ENCODE measurements at regions not wholly inside any gene's neighbourhood (a gene's known extent, or its start where the extent isn't known, plus 50 kb on each side); places are given as distances from the start of the nearest gene placed in this dataset.
"Not testable (repeated sequence)": the region's sequence is repeated elsewhere in the genome, so short reads cannot be mapped to it uniquely, and the experiment has no call there.

GRCh38 chr15:24260854-24261253 lies 414.7 kb upstream of the NPAP1 start:
- H3K9ac ChIP-seq (ENCODE audit: low read depth, low read length); H3K9me3 ChIP-seq (ENCODE audit: insufficient read depth, low read depth, low read length); H3K4me1 ChIP-seq (ENCODE audit: insufficient read depth, low read length); H3K4me3 ChIP-seq (ENCODE audit: low read length); H3K27me3 ChIP-seq (ENCODE audit: insufficient read depth, low read length); H3K27ac ChIP-seq (ENCODE audit: low read depth, low read length); H3K36me3 ChIP-seq (ENCODE audit: insufficient read depth, low read length): not testable (repeated sequence)
- WGBS: 91% methylated on average over 16 of the region's 25 CpGs

- H3K27ac ChIP-seq (ENCODE audit: low read depth, low read length); H3K4me3 ChIP-seq (ENCODE audit: low read length); H3K27me3 ChIP-seq (ENCODE audit: insufficient read depth, low read length); H3K9me3 ChIP-seq (ENCODE audit: insufficient read depth, low read depth, low read length); H3K9ac ChIP-seq (ENCODE audit: low read depth, low read length); H3K4me1 ChIP-seq (ENCODE audit: insufficient read depth, low read length); H3K36me3 ChIP-seq (ENCODE audit: insufficient read depth, low read length): not testable (repeated sequence)
- WGBS: 88% methylated on average over 7 of the region's 7 CpGs
These were observed 406.9 kb upstream of the NPAP1 start for GRCh38 chr15:24268536-24269165.

GRCh38 chr15:24269166-24269571 lies 406.4 kb upstream of the NPAP1 start:
- Histone ChIP-seq H3K27me3 (ENCODE audit: insufficient read depth, low read length) (no peaks in the 10 kb centered on the region), H3K27ac (ENCODE audit: low read depth, low read length) (no peak overlapping the region), H3K4me1 (ENCODE audit: insufficient read depth, low read length) (no peaks in the 10 kb centered on the region), H3K36me3 (ENCODE audit: insufficient read depth, low read length) (no peaks in the 10 kb centered on the region), H3K9ac (ENCODE audit: low read depth, low read length) (no peak overlapping the region), H3K4me3 (ENCODE audit: low read length) (no peak overlapping the region), H3K9me3 (ENCODE audit: insufficient read depth, low read depth, low read length) (no peaks in the 10 kb centered on the region; the same call in 1 of the 2 replicates)
- 72% methylated on average over 4 of the region's 4 CpGs for WGBS

GRCh38 chr15:24269923-24270322 lies 405.7 kb upstream of the NPAP1 start:
- H3K4me1 ChIP-seq (ENCODE audit: insufficient read depth, low read length): no peaks in the 10 kb centered on the region
- H3K9ac ChIP-seq (ENCODE audit: low read depth, low read length): no peak overlapping the region
- H3K4me3 ChIP-seq (ENCODE audit: low read length): no peak overlapping the region
- no peaks in the 10 kb centered on the region; the same call in 1 of the 2 replicates for H3K9me3 ChIP-seq (ENCODE audit: insufficient read depth, low read depth, low read length)
- 92% methylated on average over 13 of the region's 13 CpGs for WGBS
- no peak overlapping the region for H3K27ac ChIP-seq (ENCODE audit: low read depth, low read length)
- no peaks in the 10 kb centered on the region for H3K27me3 ChIP-seq (ENCODE audit: insufficient read depth, low read length)
- no peaks in the 10 kb centered on the region for H3K36me3 ChIP-seq (ENCODE audit: insufficient read depth, low read length)

- not testable (repeated sequence) for H3K9ac ChIP-seq (ENCODE audit: low read depth, low read length); H3K27ac ChIP-seq (ENCODE audit: low read depth, low read length); H3K4me3 ChIP-seq (ENCODE audit: low read length); H3K36me3 ChIP-seq (ENCODE audit: insufficient read depth, low read length); H3K4me1 ChIP-seq (ENCODE audit: insufficient read depth, low read length); H3K9me3 ChIP-seq (ENCODE audit: insufficient read depth, low read depth, low read length); H3K27me3 ChIP-seq (ENCODE audit: insufficient read depth, low read length)
- WGBS: 68% methylated on average over 4 of the region's 5 CpGs
These were observed 403.9 kb upstream of the NPAP1 start for GRCh38 chr15:24271496-24272244.

GRCh38 chr15:24292837-24293236 lies 382.7 kb upstream of the NPAP1 start:
- 67% methylated on average over 1 of the region's 2 CpGs for WGBS
- Histone ChIP-seq H3K9ac (ENCODE audit: low read depth, low read length) (no peak overlapping the region), H3K27me3 (ENCODE audit: insufficient read depth, low read length) (no peaks in the 10 kb centered on the region)

GRCh38 chr15:24300804-24301368 lies 374.7 kb upstream of the NPAP1 start:
- H3K27me3 ChIP-seq (ENCODE audit: insufficient read depth, low read length); H3K4me1 ChIP-seq (ENCODE audit: insufficient read depth, low read length); H3K9ac ChIP-seq (ENCODE audit: low read depth, low read length); H3K36me3 ChIP-seq (ENCODE audit: insufficient read depth, low read length); H3K4me3 ChIP-seq (ENCODE audit: low read length); H3K27ac ChIP-seq (ENCODE audit: low read depth, low read length): not testable (repeated sequence)
- 72% methylated on average over 8 of the region's 8 CpGs for WGBS
- peaks cover 13% of the 10 kb centered on the region; the same call in 1 of the 2 replicates for H3K9me3 ChIP-seq (ENCODE audit: insufficient read depth, low read depth, low read length)

More at GRCh38 chr15:24292837-24293236, 382.7 kb upstream of the NPAP1 start:
- no peaks in the 10 kb centered on the region for H3K4me1 ChIP-seq (ENCODE audit: insufficient read depth, low read length)
- no peaks in the 10 kb centered on the region for H3K36me3 ChIP-seq (ENCODE audit: insufficient read depth, low read length)
- H3K9me3 ChIP-seq (ENCODE audit: insufficient read depth, low read depth, low read length): peaks cover 7% of the 10 kb centered on the region; the same call in 1 of the 2 replicates
- H3K4me3 ChIP-seq (ENCODE audit: low read length): no peak overlapping the region
- H3K27ac ChIP-seq (ENCODE audit: low read depth, low read length): no peak overlapping the region

- not testable (repeated sequence) for H3K36me3 ChIP-seq (ENCODE audit: insufficient read depth, low read length); H3K9ac ChIP-seq (ENCODE audit: low read depth, low read length); H3K4me3 ChIP-seq (ENCODE audit: low read length); H3K4me1 ChIP-seq (ENCODE audit: insufficient read depth, low read length); H3K27me3 ChIP-seq (ENCODE audit: insufficient read depth, low read length); H3K27ac ChIP-seq (ENCODE audit: low read depth, low read length)
- H3K9me3 ChIP-seq (ENCODE audit: insufficient read depth, low read depth, low read length): peaks cover 16% of the 10 kb centered on the region; the same call in 1 of the 2 replicates
- WGBS: 85% methylated on average over 1 of the region's 1 CpG
These were observed 373.6 kb upstream of the NPAP1 start for GRCh38 chr15:24301999-24302398.

- H3K4me1 ChIP-seq (ENCODE audit: insufficient read depth, low read length); H3K9ac ChIP-seq (ENCODE audit: low read depth, low read length); H3K36me3 ChIP-seq (ENCODE audit: insufficient read depth, low read length); H3K4me3 ChIP-seq (ENCODE audit: low read length); H3K27ac ChIP-seq (ENCODE audit: low read depth, low read length); H3K27me3 ChIP-seq (ENCODE audit: insufficient read depth, low read length): not testable (repeated sequence)
- peaks cover 12% of the 10 kb centered on the region; the same call in 1 of the 2 replicates for H3K9me3 ChIP-seq (ENCODE audit: insufficient read depth, low read depth, low read length)
- 65% methylated on average over 2 of the region's 2 CpGs for WGBS
These were observed 370.8 kb upstream of the NPAP1 start for GRCh38 chr15:24304747-24305146.

GRCh38 chr15:24305643-24306042 lies 369.9 kb upstream of the NPAP1 start:
- H3K27me3 ChIP-seq (ENCODE audit: insufficient read depth, low read length); H3K4me1 ChIP-seq (ENCODE audit: insufficient read depth, low read length); H3K9ac ChIP-seq (ENCODE audit: low read depth, low read length); H3K4me3 ChIP-seq (ENCODE audit: low read length); H3K36me3 ChIP-seq (ENCODE audit: insufficient read depth, low read length); H3K27ac ChIP-seq (ENCODE audit: low read depth, low read length): not testable (repeated sequence)
- H3K9me3 ChIP-seq (ENCODE audit: insufficient read depth, low read depth, low read length): peaks cover 15% of the 10 kb centered on the region; the same call in 1 of the 2 replicates
- 73% methylated on average over 1 of the region's 1 CpG for WGBS

GRCh38 chr15:24309700-24310099 lies 365.9 kb upstream of the NPAP1 start:
- H3K27me3 ChIP-seq (ENCODE audit: insufficient read depth, low read length); H3K4me3 ChIP-seq (ENCODE audit: low read length); H3K27ac ChIP-seq (ENCODE audit: low read depth, low read length); H3K4me1 ChIP-seq (ENCODE audit: insufficient read depth, low read length); H3K9ac ChIP-seq (ENCODE audit: low read depth, low read length); H3K36me3 ChIP-seq (ENCODE audit: insufficient read depth, low read length); H3K9me3 ChIP-seq (ENCODE audit: insufficient read depth, low read depth, low read length): not testable (repeated sequence)
- WGBS: 85% methylated on average over 1 of the region's 1 CpG

Data from HUES64 (cell line).